Keratinocyte (primary cell): ENCODE measurements at regions not wholly inside any gene's neighbourhood (a gene's known extent, or its start where the extent isn't known, plus 50 kb on each side); places are given as distances from the start of the nearest gene placed in this dataset.

Experiments used
- CTCF ChIP-seq, 3 experiments: IDR thresholded peaks in 1 of 3; conservative IDR thresholded peaks in 1 of 3; optimal IDR thresholded peaks in 1 of 3; 2 replicates in 2 of 3; 3 replicates in 1 of 3; pipeline versions ENCODE3 to v1.5.1; 2011; ENCODE audit warnings: low read length in 3 of 3, mild to moderate bottlenecking in 3 of 3, moderate library complexity in 2 of 3, control low read depth in 1 of 3, inconsistent platforms in 1 of 3; ENCODE audit not compliant: insufficient read depth in 2 of 3; ENCODE audit errors: extremely low read depth in 1 of 3
- EZH2 ChIP-seq: IDR thresholded peaks from one replicate; pipeline ENCODE4 v1.6.1; 2012; ENCODE audit warnings: inconsistent platforms, mild to moderate bottlenecking, low read length, moderate library complexity

DNA sequence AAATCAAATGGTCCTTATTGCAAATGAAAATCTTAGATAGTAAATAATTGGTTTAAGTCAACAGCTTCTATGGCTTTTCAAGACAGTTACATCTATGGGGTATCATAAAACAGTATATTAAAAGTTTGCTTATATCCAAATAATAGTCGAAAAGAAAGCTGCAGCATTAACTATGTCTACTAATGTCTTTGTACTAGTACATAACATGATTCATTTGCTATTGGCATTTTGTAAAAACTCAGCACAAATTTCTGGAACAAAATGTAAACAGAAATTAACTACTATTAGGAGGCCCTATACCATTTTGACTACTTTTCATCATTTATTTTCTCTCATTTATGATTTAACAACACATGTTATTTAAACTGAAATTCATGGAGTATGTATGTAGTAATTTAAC is 1435.2 kb upstream of the PRR20A start:
- TF ChIP-seq CTCF (optimal IDR thresholded peaks at IDR 0.05 in 1 of 3, IDR thresholded peaks at IDR 0.05 in 1 of 3, conservative IDR thresholded peaks at IDR 0.05 in 1 of 3; ENCODE audit: extremely low read depth in 1 of 3, insufficient read depth in 2 of 3, low read length in 3 of 3) (no peak), EZH2 (no peak)
